Endothelial cell of umbilical vein (primary cell): ENCODE measurements at regions not wholly inside any gene's neighbourhood (a gene's known extent, or its start where the extent isn't known, plus 50 kb on each side); places are given as distances from the start of the nearest gene placed in this dataset.

Experiments
- POLR2A ChIP-seq: IDR thresholded peaks from 2 replicates; pipeline ENCODE4 v1.6.1; 2012; ENCODE audit warnings: low read depth, mild to moderate bottlenecking, control low read depth, low read length
- TF ChIP-seq, protein P1 (sequence below), 2 donors: IDR thresholded peaks; 1 replicate in 1 of 2; 2 replicates in 1 of 2; pipeline ENCODE4 v1.5.1; 2011; ENCODE audit warnings: low read length in 2 of 2, mild to moderate bottlenecking in 2 of 2, moderate library complexity in 2 of 2, control low read depth in 1 of 2, inconsistent platforms in 1 of 2, low read depth in 1 of 2; ENCODE audit not compliant: insufficient read depth in 1 of 2; ENCODE audit errors: extremely low read depth in 1 of 2

DNA sequence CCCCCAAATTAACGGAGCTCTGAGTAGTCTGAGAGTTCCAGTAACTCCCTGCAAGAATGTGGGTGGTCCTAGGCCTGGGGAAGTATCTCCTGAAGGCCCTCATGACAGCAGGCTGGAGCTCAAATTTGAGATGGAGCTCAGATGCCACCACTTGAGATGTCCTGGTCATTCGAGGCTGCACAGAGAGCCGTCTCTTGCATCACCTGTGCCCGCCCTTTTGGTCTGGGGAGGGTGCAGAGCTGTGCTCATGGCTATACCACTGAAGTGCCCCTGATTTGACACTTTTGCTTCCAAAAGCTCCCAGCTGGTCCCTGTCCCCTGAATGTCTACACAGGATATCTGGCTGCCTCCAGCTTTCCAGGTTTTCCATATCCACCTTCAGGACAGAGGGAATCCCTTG lies 214.0 kb upstream of the B3GAT1 start:
- TF ChIP-seq, protein P1, sequence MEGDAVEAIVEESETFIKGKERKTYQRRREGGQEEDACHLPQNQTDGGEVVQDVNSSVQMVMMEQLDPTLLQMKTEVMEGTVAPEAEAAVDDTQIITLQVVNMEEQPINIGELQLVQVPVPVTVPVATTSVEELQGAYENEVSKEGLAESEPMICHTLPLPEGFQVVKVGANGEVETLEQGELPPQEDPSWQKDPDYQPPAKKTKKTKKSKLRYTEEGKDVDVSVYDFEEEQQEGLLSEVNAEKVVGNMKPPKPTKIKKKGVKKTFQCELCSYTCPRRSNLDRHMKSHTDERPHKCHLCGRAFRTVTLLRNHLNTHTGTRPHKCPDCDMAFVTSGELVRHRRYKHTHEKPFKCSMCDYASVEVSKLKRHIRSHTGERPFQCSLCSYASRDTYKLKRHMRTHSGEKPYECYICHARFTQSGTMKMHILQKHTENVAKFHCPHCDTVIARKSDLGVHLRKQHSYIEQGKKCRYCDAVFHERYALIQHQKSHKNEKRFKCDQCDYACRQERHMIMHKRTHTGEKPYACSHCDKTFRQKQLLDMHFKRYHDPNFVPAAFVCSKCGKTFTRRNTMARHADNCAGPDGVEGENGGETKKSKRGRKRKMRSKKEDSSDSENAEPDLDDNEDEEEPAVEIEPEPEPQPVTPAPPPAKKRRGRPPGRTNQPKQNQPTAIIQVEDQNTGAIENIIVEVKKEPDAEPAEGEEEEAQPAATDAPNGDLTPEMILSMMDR (IDR thresholded peaks at IDR 0.05; ENCODE audit: extremely low read depth in 1 of 2, insufficient read depth in 1 of 2, low read depth in 1 of 2, low read length in 2 of 2): no peak
- no peak for TF ChIP-seq POLR2A
